GM23248 (cell line): ENCODE measurements at regions not wholly inside any gene's neighbourhood (a gene's known extent, or its start where the extent isn't known, plus 50 kb on each side); places are given as distances from the start of the nearest gene placed in this dataset.

Source experiments
- DNase-seq: peaks from one replicate; pipeline ENCODE4 v3.0.0-alpha.2; 2015
- H2AFZ ChIP-seq: fragments of 200-600 bp; sonication (generic); 2 replicates; pipeline ENCODE4 v1.6.1; 2016; ENCODE audit warnings: antibody characterized with exemption
- H3F3A ChIP-seq: fragments of 200-600 bp; sonication (generic); 2 replicates; pipeline ENCODE4 v1.6.1; 2016; ENCODE audit warnings: mild to moderate bottlenecking, antibody characterized with exemption, mixed run types; ENCODE audit not compliant: insufficient read depth
- H3K27ac ChIP-seq: fragments of 200-600 bp; sonication (generic); 2 replicates; pipeline ENCODE4 v1.5.1; 2016; ENCODE audit warnings: mild to moderate bottlenecking
- H3K27me3 ChIP-seq: fragments of 200-600 bp; sonication (generic); replicated peaks from 2 replicates; pipeline ENCODE4 v1.6.1; 2016; ENCODE audit warnings: mild to moderate bottlenecking; ENCODE audit not compliant: insufficient read depth
- H3K36me3 ChIP-seq: fragments of 200-600 bp; sonication (generic); 2 replicates; pipeline ENCODE4 v1.6.1; 2016; ENCODE audit warnings: low read depth, mild to moderate bottlenecking
- H3K4me1 ChIP-seq: fragments of 200-600 bp; sonication (generic); 2 replicates; pipeline ENCODE4 v1.6.1; 2016; ENCODE audit warnings: mild to moderate bottlenecking; ENCODE audit not compliant: insufficient read depth
- H3K4me2 ChIP-seq: fragments of 200-600 bp; sonication (generic); one replicate; pipeline ENCODE4 v1.6.1; 2016; ENCODE audit warnings: mild to moderate bottlenecking; ENCODE audit not compliant: unreplicated experiment
- H3K4me3 ChIP-seq: fragments of 200-600 bp; sonication (generic); 2 replicates; pipeline ENCODE4 v1.5.1; 2016; ENCODE audit warnings: mild to moderate bottlenecking
- H3K79me2 ChIP-seq: fragments of 200-600 bp; sonication (generic); 2 replicates; pipeline ENCODE4 v1.6.1; 2016; ENCODE audit warnings: mild to moderate bottlenecking; ENCODE audit not compliant: insufficient read depth
- H3K9ac ChIP-seq: fragments of 200-600 bp; sonication (generic); 2 replicates; pipeline ENCODE4 v1.6.1; 2016; ENCODE audit warnings: mild to moderate bottlenecking
- H3K9me2 ChIP-seq: fragments of 200-600 bp; sonication (generic); 2 replicates; pipeline ENCODE4 v1.6.1; 2016; ENCODE audit warnings: mixed run types, mild to moderate bottlenecking, moderate library complexity; ENCODE audit not compliant: insufficient read depth
- H3K9me3 ChIP-seq: fragments of 200-600 bp; sonication (generic); one replicate; pipeline ENCODE4 v1.6.1; 2017; ENCODE audit warnings: low read depth
- H4K20me1 ChIP-seq: fragments of 200-600 bp; sonication (generic); 2 replicates; pipeline ENCODE4 v1.6.0; 2016; ENCODE audit not compliant: insufficient read depth
- EZH2 ChIP-seq: fragments of 200-600 bp; sonication (generic); IDR thresholded peaks from 2 replicates; pipeline ENCODE4 v1.6.1; 2018; ENCODE audit warnings: antibody characterized with exemption, mild to moderate bottlenecking; ENCODE audit not compliant: insufficient read depth, poor library complexity, severe bottlenecking
- EZH2phosphoT487 ChIP-seq: fragments of 200-600 bp; sonication (generic); IDR thresholded peaks from 2 replicates; pipeline ENCODE4 v1.6.1; 2018; ENCODE audit warnings: antibody characterized with exemption, moderate library complexity, mild to moderate bottlenecking, low read depth; ENCODE audit not compliant: insufficient read depth
- WGBS, 2 experiments: methylation state at CpG; one replicate each; pipeline ENCODE4 v1.1.6; 2015 to 2017; ENCODE audit warnings: low lambda C conversion rate in 2 of 2, low coverage in 1 of 2; ENCODE audit errors: missing lambda C conversion rate in 2 of 2; 5-methylcytosine and 5-hydroxymethylcytosine counted together
- in situ Hi-C: fragments of 300-500 bp; cut with MboI; formaldehyde crosslinking; loops from 2 replicates; pipeline ENCODE4 v1.15.0; 2020

GRCh38 chr2:142220239-142220638, 89.4 kb upstream of the LRP1B start:
- no peak overlapping the region for H3K27ac ChIP-seq
- no peaks in the 10 kb centered on the region for H3K27me3 ChIP-seq
- no peaks in the 10 kb centered on the region for H4K20me1 ChIP-seq
- H3K4me1 ChIP-seq = no peaks in the 10 kb centered on the region
- H3K4me3 ChIP-seq = no peak overlapping the region
- in situ Hi-C loops = no loop called here
- H3F3A ChIP-seq = no peaks in the 10 kb centered on the region
- no peaks in the 10 kb centered on the region for H3K79me2 ChIP-seq
- no peaks in the 10 kb centered on the region for H3K9me3 ChIP-seq
- DNase-seq = no peak
- WGBS, 2 experiments = 34 to 50% methylated on average over 1 of the region's 1 CpG
- H2AFZ ChIP-seq = no peak overlapping the region
- no peaks in the 10 kb centered on the region for H3K9me2 ChIP-seq
- no peak overlapping the region for H3K4me2 ChIP-seq
- no peak for TF ChIP-seq EZH2phosphoT487
- no peak for TF ChIP-seq EZH2
- H3K36me3 ChIP-seq = no peaks in the 10 kb centered on the region
- no peak overlapping the region for H3K9ac ChIP-seq

DNA sequence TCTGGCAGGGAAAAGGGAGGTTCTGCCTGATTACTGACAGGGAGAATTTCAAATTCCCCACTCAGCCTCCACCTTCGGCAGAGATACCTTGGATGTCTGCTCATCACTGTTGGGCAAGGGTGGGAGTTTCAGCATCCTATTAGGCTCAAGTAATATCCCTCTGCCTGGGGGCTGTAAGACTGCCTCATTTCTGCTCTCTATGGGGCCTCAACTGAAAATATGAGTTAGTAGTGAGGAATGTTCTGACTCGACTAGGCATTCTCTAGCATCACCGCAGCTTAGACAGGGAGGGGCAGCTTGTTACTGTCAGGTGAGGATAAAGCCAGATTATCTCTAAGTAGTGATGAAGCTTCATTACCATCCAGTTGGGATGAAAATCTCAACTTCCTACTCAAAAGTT, 87.7 kb upstream of the LRP1B start:
- Histone ChIP-seq H3F3A (no peaks in the 10 kb centered on the region), H3K9me3 (no peaks in the 10 kb centered on the region), H3K4me3 (no peak overlapping the region), H3K27me3 (no peaks in the 10 kb centered on the region), H3K36me3 (no peaks in the 10 kb centered on the region), H3K4me1 (no peaks in the 10 kb centered on the region), H3K27ac (no peak overlapping the region), H3K4me2 (no peak overlapping the region), H3K9ac (no peak overlapping the region), H2AFZ (no peak overlapping the region), H4K20me1 (no peaks in the 10 kb centered on the region), H3K79me2 (no peaks in the 10 kb centered on the region), H3K9me2 (no peaks in the 10 kb centered on the region)
- no peak for TF ChIP-seq EZH2phosphoT487
- no peak for TF ChIP-seq EZH2
- in situ Hi-C loops = no loop called here
- WGBS, 2 experiments = 39 to 55% methylated on average over 3 of the region's 3 CpGs
- DNase-seq = peak; percentile 0

- Histone ChIP-seq H3F3A (no peaks in the 10 kb centered on the region), H3K9me3 (no peaks in the 10 kb centered on the region), H3K79me2 (no peaks in the 10 kb centered on the region), H3K9me2 (no peaks in the 10 kb centered on the region), H3K27ac (no peak overlapping the region), H3K27me3 (no peaks in the 10 kb centered on the region), H4K20me1 (no peaks in the 10 kb centered on the region), H3K4me2 (no peak overlapping the region), H3K36me3 (no peaks in the 10 kb centered on the region), H3K4me1 (no peaks in the 10 kb centered on the region), H3K9ac (no peak overlapping the region), H2AFZ (no peak overlapping the region), H3K4me3 (no peak overlapping the region)
- TF ChIP-seq EZH2phosphoT487 (no peak), EZH2 (no peak)
- in situ Hi-C loops = no loop called here
- peak; percentile 0 for DNase-seq
Observed at GRCh38 chr2:142217804-142218203, 87.0 kb upstream of the LRP1B start.

DNA sequence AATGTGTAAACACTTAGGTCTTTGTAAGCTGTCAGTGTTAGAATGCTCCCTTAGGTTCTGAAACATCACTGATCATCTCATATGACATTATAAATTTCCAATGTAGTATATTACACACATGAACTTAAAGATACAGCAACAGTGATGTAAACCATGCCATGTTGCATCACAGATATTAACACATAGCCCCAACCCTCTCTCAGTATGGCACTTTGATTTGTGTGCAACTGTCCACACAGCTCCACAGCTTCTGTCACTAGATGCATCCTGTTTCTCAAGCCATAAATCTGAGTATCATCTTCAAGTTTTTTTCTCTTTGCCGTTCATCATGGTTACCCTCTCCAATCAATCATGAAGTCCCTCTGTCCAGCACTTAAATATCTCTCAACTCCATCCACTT, 69.2 kb upstream of the LRP1B start:
- Histone ChIP-seq H3K9me2 (no peaks in the 10 kb centered on the region), H3K27me3 (no peaks in the 10 kb centered on the region), H3K9me3 (no peaks in the 10 kb centered on the region), H4K20me1 (no peaks in the 10 kb centered on the region), H3K9ac (no peak overlapping the region), H3K4me2 (no peak overlapping the region), H3K4me1 (no peaks in the 10 kb centered on the region), H3K4me3 (no peak overlapping the region), H3K79me2 (no peaks in the 10 kb centered on the region), H3K27ac (no peak overlapping the region), H3F3A (no peaks in the 10 kb centered on the region), H2AFZ (no peak overlapping the region), H3K36me3 (no peaks in the 10 kb centered on the region)
- DNase-seq = no peak
- TF ChIP-seq EZH2 (no peak), EZH2phosphoT487 (no peak)
- WGBS, 2 experiments = 29 to 37% methylated on average over 1 of the region's 1 CpG
- in situ Hi-C loops = no loop called here

DNA sequence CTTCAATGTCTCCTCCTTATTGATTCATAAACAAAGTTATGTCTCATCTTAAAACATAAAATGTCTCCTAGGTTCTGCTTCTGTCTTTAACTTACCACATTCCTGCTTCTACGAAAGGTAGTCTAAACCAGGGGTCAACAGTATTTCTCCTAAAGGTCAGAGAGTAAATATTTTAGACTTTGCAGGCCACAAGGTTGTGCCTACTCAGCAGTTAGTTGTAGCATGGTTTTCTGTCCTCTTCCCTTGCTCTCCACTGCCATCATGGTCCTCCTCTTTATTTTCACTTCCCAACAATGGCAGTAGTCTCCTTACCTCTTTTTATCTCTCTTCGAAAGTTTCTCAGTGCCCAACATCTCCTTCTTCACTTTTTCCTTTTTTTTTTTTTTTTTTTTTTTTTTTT, 68.3 kb upstream of the LRP1B start:
- H3K27ac ChIP-seq = no peak overlapping the region
- H3K9me2 ChIP-seq = no peaks in the 10 kb centered on the region
- in situ Hi-C loops = loop anchor here (25.0 kb wide), 1 partner anchor 788 kb away; no protein-coding TSS in a partner anchor
- H3K4me1 ChIP-seq = no peaks in the 10 kb centered on the region
- DNase-seq = no peak
- H3K4me2 ChIP-seq = no peak overlapping the region
- H4K20me1 ChIP-seq = no peaks in the 10 kb centered on the region
- H2AFZ ChIP-seq = no peak overlapping the region
- 10 to 17% methylated on average over 2 of the region's 2 CpGs for WGBS, 2 experiments
- H3K36me3 ChIP-seq = no peaks in the 10 kb centered on the region
- no peaks in the 10 kb centered on the region for H3K9me3 ChIP-seq
- H3K27me3 ChIP-seq = no peaks in the 10 kb centered on the region
- no peak overlapping the region for H3K9ac ChIP-seq
- H3K4me3 ChIP-seq = no peak overlapping the region
- TF ChIP-seq EZH2phosphoT487 (no peak), EZH2 (no peak)
- H3F3A ChIP-seq = no peaks in the 10 kb centered on the region
- no peaks in the 10 kb centered on the region for H3K79me2 ChIP-seq
